DND-41 (cell line): ENCODE measurements at regions not wholly inside any gene's neighbourhood (a gene's known extent, or its start where the extent isn't known, plus 50 kb on each side); places are given as distances from the start of the nearest gene placed in this dataset.

ENCODE experiments used
- EZH2 ChIP-seq: IDR thresholded peaks from 3 replicates; pipeline ENCODE4 v1.6.1; 2012; ENCODE audit warnings: borderline replicate concordance, low read depth, mild to moderate bottlenecking, moderate library complexity, low read length, inconsistent platforms; ENCODE audit not compliant: severe bottlenecking
- TF ChIP-seq, protein P1 (sequence below): IDR thresholded peaks from 2 replicates; pipeline ENCODE4 v1.5.1; 2012; ENCODE audit warnings: borderline replicate concordance, low read length, moderate library complexity, mild to moderate bottlenecking; ENCODE audit not compliant: poor library complexity, severe bottlenecking; ENCODE audit errors: extremely low read depth

DNA sequence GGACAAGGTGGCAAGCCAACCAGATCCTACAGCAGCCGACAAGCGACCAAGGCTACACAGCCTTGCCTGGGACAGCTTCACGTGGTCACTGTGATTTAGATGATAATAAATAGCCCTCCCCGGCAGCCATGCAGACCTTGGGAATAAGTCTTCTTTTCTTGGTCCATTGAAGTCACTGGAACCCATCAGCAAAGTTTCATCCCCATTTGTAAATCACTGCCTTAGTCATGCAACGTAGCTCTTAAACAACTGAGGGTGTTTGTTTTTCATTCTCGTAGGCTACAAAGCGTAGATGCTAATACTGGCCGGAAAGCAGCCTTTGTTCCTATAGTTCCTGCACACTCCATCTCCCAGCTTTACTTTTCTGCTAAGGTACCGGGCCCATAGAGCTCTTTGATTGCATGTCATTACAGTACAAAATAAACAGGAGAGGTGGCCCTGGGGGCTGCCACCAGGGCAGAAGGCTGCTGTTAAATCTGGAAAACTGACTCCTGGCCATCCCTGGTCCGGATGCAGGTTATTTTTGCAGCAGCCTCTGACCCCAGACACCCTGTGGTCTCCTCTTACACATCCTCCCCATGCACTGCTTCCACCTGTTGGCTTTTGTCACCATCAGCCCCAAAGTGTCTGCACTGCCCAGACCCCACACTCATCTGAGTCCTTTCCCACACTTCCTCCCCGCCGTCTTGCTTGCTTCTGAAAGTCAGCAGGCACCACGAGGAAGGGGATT lies 105.5 kb downstream of the TOMM20 start:
- TF ChIP-seq, protein P1, sequence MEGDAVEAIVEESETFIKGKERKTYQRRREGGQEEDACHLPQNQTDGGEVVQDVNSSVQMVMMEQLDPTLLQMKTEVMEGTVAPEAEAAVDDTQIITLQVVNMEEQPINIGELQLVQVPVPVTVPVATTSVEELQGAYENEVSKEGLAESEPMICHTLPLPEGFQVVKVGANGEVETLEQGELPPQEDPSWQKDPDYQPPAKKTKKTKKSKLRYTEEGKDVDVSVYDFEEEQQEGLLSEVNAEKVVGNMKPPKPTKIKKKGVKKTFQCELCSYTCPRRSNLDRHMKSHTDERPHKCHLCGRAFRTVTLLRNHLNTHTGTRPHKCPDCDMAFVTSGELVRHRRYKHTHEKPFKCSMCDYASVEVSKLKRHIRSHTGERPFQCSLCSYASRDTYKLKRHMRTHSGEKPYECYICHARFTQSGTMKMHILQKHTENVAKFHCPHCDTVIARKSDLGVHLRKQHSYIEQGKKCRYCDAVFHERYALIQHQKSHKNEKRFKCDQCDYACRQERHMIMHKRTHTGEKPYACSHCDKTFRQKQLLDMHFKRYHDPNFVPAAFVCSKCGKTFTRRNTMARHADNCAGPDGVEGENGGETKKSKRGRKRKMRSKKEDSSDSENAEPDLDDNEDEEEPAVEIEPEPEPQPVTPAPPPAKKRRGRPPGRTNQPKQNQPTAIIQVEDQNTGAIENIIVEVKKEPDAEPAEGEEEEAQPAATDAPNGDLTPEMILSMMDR, result no peak
- TF ChIP-seq EZH2, result no peak
